ENCODE measurements at regions not wholly inside any gene's neighbourhood (a gene's known extent, or its start where the extent isn't known, plus 50 kb on each side); places are given as distances from the start of the nearest gene placed in this dataset.

DNA sequence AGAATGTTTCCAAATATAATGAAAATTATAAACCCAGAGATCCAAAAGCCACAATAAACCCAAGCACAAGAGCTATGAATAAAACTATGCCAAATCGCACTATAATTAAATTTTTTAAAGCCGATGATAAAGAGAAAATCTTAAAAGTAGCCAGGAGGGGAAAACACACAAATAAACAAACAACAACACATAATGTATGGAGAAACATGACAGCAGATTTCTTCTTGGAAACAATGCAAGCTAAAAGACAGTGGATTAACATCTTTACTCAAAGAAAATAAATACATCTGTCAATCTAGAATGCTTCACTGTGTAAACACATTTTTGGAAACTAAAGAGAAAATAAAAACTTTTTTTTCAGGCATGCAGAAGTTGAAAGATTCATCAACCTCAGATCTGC is 53.0 kb upstream of the SMOX start:
- TF ChIP-seq, protein P1, sequence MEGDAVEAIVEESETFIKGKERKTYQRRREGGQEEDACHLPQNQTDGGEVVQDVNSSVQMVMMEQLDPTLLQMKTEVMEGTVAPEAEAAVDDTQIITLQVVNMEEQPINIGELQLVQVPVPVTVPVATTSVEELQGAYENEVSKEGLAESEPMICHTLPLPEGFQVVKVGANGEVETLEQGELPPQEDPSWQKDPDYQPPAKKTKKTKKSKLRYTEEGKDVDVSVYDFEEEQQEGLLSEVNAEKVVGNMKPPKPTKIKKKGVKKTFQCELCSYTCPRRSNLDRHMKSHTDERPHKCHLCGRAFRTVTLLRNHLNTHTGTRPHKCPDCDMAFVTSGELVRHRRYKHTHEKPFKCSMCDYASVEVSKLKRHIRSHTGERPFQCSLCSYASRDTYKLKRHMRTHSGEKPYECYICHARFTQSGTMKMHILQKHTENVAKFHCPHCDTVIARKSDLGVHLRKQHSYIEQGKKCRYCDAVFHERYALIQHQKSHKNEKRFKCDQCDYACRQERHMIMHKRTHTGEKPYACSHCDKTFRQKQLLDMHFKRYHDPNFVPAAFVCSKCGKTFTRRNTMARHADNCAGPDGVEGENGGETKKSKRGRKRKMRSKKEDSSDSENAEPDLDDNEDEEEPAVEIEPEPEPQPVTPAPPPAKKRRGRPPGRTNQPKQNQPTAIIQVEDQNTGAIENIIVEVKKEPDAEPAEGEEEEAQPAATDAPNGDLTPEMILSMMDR (IDR thresholded peaks at IDR 0.05; ENCODE audit: low read depth, low read length, missing control alignments) = no peak
- no peak overlapping the region for H3K27ac ChIP-seq
- no peaks in the 10 kb centered on the region for H3K27me3 ChIP-seq (replicated peaks)
- DNase-seq = no peak
- no peaks in the 10 kb centered on the region for H3K36me3 ChIP-seq (replicated peaks)
- in situ Hi-C loops (cut with HindIII; ENCODE audit: low pct_ligation_motif_present, low sequenced_read_pairs) = loop anchor here (25.0 kb wide), 1 partner anchor 183 kb away; no protein-coding TSS in a partner anchor
- no peak overlapping the region for H3K4me3 ChIP-seq (ENCODE audit: low read depth, low read length)

- peak overlapping the region; percentile 96 for H3K27ac ChIP-seq
- TF ChIP-seq, protein P1 (IDR thresholded peaks at IDR 0.05; ENCODE audit: low read depth, low read length, missing control alignments) = peak; percentile 90
- no peaks in the 10 kb centered on the region for H3K36me3 ChIP-seq (replicated peaks)
- peak; percentile 50 for DNase-seq
- H3K27me3 ChIP-seq (replicated peaks) = no peaks in the 10 kb centered on the region
- H3K4me3 ChIP-seq (ENCODE audit: low read depth, low read length) = no peak overlapping the region
- in situ Hi-C loops (cut with HindIII; ENCODE audit: low pct_ligation_motif_present, low sequenced_read_pairs) = loop anchor here (25.0 kb wide), 1 partner anchor 179 kb away; no protein-coding TSS in a partner anchor
Observed at GRCh38 chr20:4091490-4092479, 56.8 kb upstream of the SMOX start.

- Histone ChIP-seq H3K27ac (peak overlapping the region; percentile 96), H3K36me3 (replicated peaks) (no peaks in the 10 kb centered on the region), H3K27me3 (replicated peaks) (no peaks in the 10 kb centered on the region), H3K4me3 (ENCODE audit: low read depth, low read length) (no peak overlapping the region)
- in situ Hi-C loops (cut with HindIII; ENCODE audit: low pct_ligation_motif_present, low sequenced_read_pairs) = loop anchor here (25.0 kb wide), 1 partner anchor 179 kb away; no protein-coding TSS in a partner anchor
- DNase-seq = peak; percentile 91
- TF ChIP-seq, protein P1 (IDR thresholded peaks at IDR 0.05; ENCODE audit: low read depth, low read length, missing control alignments) = peak; percentile 17
Observed at GRCh38 chr20:4090756-4091489, 57.7 kb upstream of the SMOX start.

- TF ChIP-seq, protein P1 (IDR thresholded peaks at IDR 0.05; ENCODE audit: low read depth, low read length, missing control alignments) = no peak
- no peaks in the 10 kb centered on the region for H3K27me3 ChIP-seq (replicated peaks)
- peak overlapping the region; percentile 96 for H3K27ac ChIP-seq
- peak; percentile 68 for DNase-seq
- in situ Hi-C loops (cut with HindIII; ENCODE audit: low pct_ligation_motif_present, low sequenced_read_pairs) = loop anchor here (25.0 kb wide), 1 partner anchor 178 kb away; no protein-coding TSS in a partner anchor
- no peaks in the 10 kb centered on the region for H3K36me3 ChIP-seq (replicated peaks)
- no peak overlapping the region for H3K4me3 ChIP-seq (ENCODE audit: low read depth, low read length)
Observed at GRCh38 chr20:4089756-4090487, 58.7 kb upstream of the SMOX start.

GRCh38 chr20:4088766-4089165 is 59.9 kb upstream of the SMOX start:
- DNase-seq = no peak
- Histone ChIP-seq H3K36me3 (replicated peaks) (no peaks in the 10 kb centered on the region), H3K27ac (no peak overlapping the region), H3K27me3 (replicated peaks) (no peaks in the 10 kb centered on the region), H3K4me3 (ENCODE audit: low read depth, low read length) (no peak overlapping the region)
- in situ Hi-C loops (cut with HindIII; ENCODE audit: low pct_ligation_motif_present, low sequenced_read_pairs) = loop anchor here (25.0 kb wide), 1 partner anchor 176 kb away; no protein-coding TSS in a partner anchor
- TF ChIP-seq, protein P1 (IDR thresholded peaks at IDR 0.05; ENCODE audit: low read depth, low read length, missing control alignments) = no peak

Measured in brain microvascular endothelial cell (primary cell).